Left ventricle myocardium inferior (tissue), 1 donor: ENCODE measurements at regions not wholly inside any gene's neighbourhood (a gene's known extent, or its start where the extent isn't known, plus 50 kb on each side); places are given as distances from the start of the nearest gene placed in this dataset.
"Not testable (repeated sequence)": the region's sequence is repeated elsewhere in the genome, so short reads cannot be mapped to it uniquely, and the experiment has no call there.

Source experiments
- DNase-seq: peaks from one replicate; pipeline ENCODE4 v3.0.0-alpha.2; 2020
- H3K27ac ChIP-seq: fragments of 200-600 bp; replicated peaks from 2 replicates; pipeline ENCODE4 v1.8.0; 2021
- H3K27me3 ChIP-seq: fragments of 200-600 bp; 2 replicates; pipeline ENCODE4 v1.8.0; 2021; ENCODE audit warnings: low read depth
- H3K36me3 ChIP-seq: fragments of 200-600 bp; 2 replicates; pipeline ENCODE4 v1.8.0; 2021
- H3K4me1 ChIP-seq: fragments of 200-600 bp; 2 replicates; pipeline ENCODE4 v1.8.0; 2021
- H3K4me3 ChIP-seq: fragments of 200-600 bp; 2 replicates; pipeline ENCODE4 v1.8.0; 2021; ENCODE audit warnings: mild to moderate bottlenecking, moderate library complexity
- H3K9me3 ChIP-seq: fragments of 200-600 bp; replicated peaks from 2 replicates; pipeline ENCODE4 v1.8.0; 2021
- CTCF ChIP-seq: fragments of 200-600 bp; IDR thresholded peaks from 2 replicates; pipeline ENCODE4 v1.8.0; 2021; ENCODE audit warnings: antibody characterized with exemption, mild to moderate bottlenecking, borderline replicate concordance
- intact Hi-C: fragments of 100-400 bp; cut with micrococcal nuclease; formaldehyde crosslinking; loops from one replicate; pipeline ENCODE4 v1.11.0; 2022
- donor health status: DM: no; HTN: yes; CAD: no; lungs with severe emphysema.

- Histone ChIP-seq H3K4me3 (no peak overlapping the region), H3K36me3 (no peaks in the 10 kb centered on the region), H3K27ac (no peak overlapping the region), H3K9me3 (no peaks in the 10 kb centered on the region), H3K27me3 (no peaks in the 10 kb centered on the region), H3K4me1 (peaks cover 6% of the 10 kb centered on the region)
- DNase-seq, result peak; percentile 16
- intact Hi-C loops, result no loop called here
- no peak for TF ChIP-seq CTCF
Measured at GRCh38 chr13:86585835-86586234, 786.6 kb upstream of the SLITRK6 start.

GRCh38 chr13:86591862-86592261 is 792.6 kb upstream of the SLITRK6 start:
- DNase-seq, result no peak
- H3K27ac ChIP-seq, result no peak overlapping the region
- no peaks in the 10 kb centered on the region for H3K4me1 ChIP-seq
- intact Hi-C loops, result no loop called here
- H3K27me3 ChIP-seq, result no peaks in the 10 kb centered on the region
- no peaks in the 10 kb centered on the region for H3K36me3 ChIP-seq
- peaks cover 13% of the 10 kb centered on the region for H3K9me3 ChIP-seq
- H3K4me3 ChIP-seq, result no peak overlapping the region
- TF ChIP-seq CTCF, result no peak

- TF ChIP-seq CTCF, result no peak
- Histone ChIP-seq H3K27me3 (no peaks in the 10 kb centered on the region), H3K4me1 (no peaks in the 10 kb centered on the region), H3K4me3 (no peak overlapping the region), H3K36me3 (no peaks in the 10 kb centered on the region), H3K9me3 (no peaks in the 10 kb centered on the region), H3K27ac (no peak overlapping the region)
- intact Hi-C loops, result no loop called here
- DNase-seq, result no peak
Measured at GRCh38 chr13:86601351-86601750, 802.1 kb upstream of the SLITRK6 start.

GRCh38 chr13:86606264-86606663 is 807.0 kb upstream of the SLITRK6 start:
- no peaks in the 10 kb centered on the region for H3K36me3 ChIP-seq
- no peak overlapping the region for H3K4me3 ChIP-seq
- H3K27me3 ChIP-seq, result no peaks in the 10 kb centered on the region
- peaks cover 27% of the 10 kb centered on the region for H3K9me3 ChIP-seq
- no peak for TF ChIP-seq CTCF
- no peak for DNase-seq
- H3K4me1 ChIP-seq, result no peaks in the 10 kb centered on the region
- intact Hi-C loops, result no loop called here
- H3K27ac ChIP-seq, result no peak overlapping the region

- DNase-seq, result no peak
- intact Hi-C loops, result no loop called here
- Histone ChIP-seq H3K27me3 (no peaks in the 10 kb centered on the region), H3K9me3 (peaks cover 31% of the 10 kb centered on the region), H3K36me3 (no peaks in the 10 kb centered on the region), H3K27ac (no peak overlapping the region), H3K4me3 (no peak overlapping the region), H3K4me1 (no peaks in the 10 kb centered on the region)
- TF ChIP-seq CTCF, result no peak
Measured at GRCh38 chr13:86608701-86609100, 809.5 kb upstream of the SLITRK6 start.

- no peak for DNase-seq
- no peaks in the 10 kb centered on the region for H3K9me3 ChIP-seq
- intact Hi-C loops, result no loop called here
- H3K4me3 ChIP-seq, result no peak overlapping the region
- TF ChIP-seq CTCF, result no peak
- no peaks in the 10 kb centered on the region for H3K27me3 ChIP-seq
- H3K36me3 ChIP-seq, result no peaks in the 10 kb centered on the region
- no peak overlapping the region for H3K27ac ChIP-seq
- no peaks in the 10 kb centered on the region for H3K4me1 ChIP-seq
Measured at GRCh38 chr13:86633346-86633745, 834.1 kb upstream of the SLITRK6 start.

- H3K4me1 ChIP-seq, H3K27ac ChIP-seq, H3K4me3 ChIP-seq, H3K36me3 ChIP-seq, H3K27me3 ChIP-seq, DNase-seq, intact Hi-C loops: not testable (repeated sequence)
- peaks cover 19% of the 10 kb centered on the region for H3K9me3 ChIP-seq
Measured at GRCh38 chr13:86651171-86651570, 852.0 kb upstream of the SLITRK6 start.
